AG08395 (cell line): ENCODE measurements at regions not wholly inside any gene's neighbourhood (a gene's known extent, or its start where the extent isn't known, plus 50 kb on each side); places are given as distances from the start of the nearest gene placed in this dataset.

Source experiments
- DNase-seq: peaks from one replicate; pipeline ENCODE4 v3.0.0; 2012; ENCODE audit warnings: mixed read lengths, low spot score

DNA sequence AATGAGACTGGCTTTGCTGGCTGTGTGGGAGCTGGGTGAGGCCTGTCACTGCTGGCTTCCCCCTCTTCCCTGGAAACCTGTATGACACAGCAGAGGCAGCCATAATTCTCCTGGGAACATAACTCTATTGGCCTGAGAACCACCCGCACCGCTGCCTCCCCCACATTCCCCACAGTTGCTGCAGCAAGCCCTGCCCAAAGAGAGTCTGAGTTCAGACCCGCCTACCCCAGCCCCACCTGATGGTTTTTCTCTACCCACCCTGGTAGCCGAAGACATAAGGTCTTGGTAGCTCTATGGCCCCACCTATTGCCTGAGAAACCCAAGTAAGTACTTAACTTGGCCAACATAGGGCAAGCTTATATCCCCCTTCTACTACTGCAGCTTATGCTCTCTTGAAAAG is 174.8 kb downstream of the C11orf91 start:
- no peak for DNase-seq

DNA sequence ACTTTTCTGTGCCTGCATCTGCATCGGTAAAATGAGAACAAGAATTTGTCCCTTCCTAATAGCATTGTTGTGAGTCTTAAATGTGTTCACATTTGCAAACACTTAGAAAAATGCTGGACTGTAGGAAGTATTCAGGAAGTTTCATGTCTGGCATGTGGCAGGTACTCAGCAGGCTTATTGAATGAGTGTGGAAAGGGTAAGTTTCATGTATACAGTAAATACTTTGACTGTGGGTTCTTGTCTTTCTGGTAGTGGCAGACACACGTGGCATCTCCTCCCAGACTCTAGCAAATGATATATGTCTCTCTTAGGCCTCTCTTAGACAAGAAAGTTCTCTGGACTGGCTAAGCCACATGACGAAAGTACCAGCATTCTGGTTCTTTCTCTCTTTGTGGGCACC is 179.2 kb downstream of the C11orf91 start:
- no peak for DNase-seq

GRCh38 chr11:33520112-33520511 is 180.5 kb downstream of the C11orf91 start:
- no peak for DNase-seq

- peak; percentile 33 for DNase-seq
These were observed 185.3 kb downstream of the C11orf91 start for GRCh38 chr11:33515347-33515746.

GRCh38 chr11:33514079-33514925 is 186.3 kb downstream of the C11orf91 start:
- DNase-seq, result no peak

- no peak for DNase-seq
These were observed 191.0 kb downstream of the C11orf91 start for GRCh38 chr11:33509632-33510031.

DNA sequence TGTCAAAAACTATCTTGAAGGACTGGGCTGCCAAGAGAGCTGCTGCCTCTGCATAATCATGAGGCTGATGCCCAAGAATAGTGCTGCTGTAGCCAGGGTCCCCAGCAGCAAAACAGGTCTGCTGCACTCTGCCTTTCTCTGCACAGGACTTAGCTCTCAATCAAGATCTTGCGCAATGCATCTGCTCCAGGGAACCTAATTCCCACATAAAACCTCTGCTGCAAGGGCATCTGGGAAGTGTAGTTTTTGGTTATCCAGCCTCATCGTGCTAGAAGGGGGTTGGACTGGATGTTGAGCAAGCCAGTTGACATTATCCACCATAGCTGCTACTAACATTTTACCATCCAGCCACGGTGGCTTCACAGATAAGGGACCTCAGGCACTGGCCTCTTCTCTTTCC is 192.7 kb downstream of the C11orf91 start:
- peak; percentile 21 for DNase-seq

GRCh38 chr11:33507356-33507755 is 193.3 kb downstream of the C11orf91 start:
- no peak for DNase-seq

- no peak for DNase-seq
These were observed 195.5 kb downstream of the C11orf91 start for GRCh38 chr11:33505093-33505492.

DNA sequence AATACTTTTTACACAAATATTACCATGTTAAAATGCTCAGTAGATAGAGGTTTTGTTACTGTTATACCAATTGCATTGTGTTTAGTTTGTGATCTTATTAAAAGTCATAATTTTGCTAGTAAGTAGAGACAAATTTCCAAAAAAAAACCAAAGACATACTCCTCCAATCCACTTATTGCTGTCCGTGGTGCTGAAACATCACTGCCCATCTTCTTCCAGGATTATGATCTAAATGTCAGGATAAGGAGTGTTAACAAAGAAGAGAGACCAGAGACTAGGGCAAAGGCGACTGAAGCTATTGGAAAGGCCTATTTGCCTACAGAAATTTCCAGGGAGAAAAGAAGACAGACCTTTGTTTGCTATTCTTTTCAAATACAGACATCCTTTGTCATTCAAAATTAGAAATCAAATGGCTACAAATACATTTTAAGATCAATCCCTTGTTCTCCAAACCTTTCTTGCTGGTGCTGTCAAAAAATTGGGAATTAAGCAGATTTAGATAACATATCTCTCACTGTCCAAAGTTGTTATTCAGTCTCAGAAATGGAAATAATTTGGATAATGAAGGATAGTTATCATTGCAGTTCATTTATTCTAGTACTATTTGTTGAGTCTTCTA is 199.7 kb downstream of the C11orf91 start:
- peak; percentile 24 for DNase-seq

DNA sequence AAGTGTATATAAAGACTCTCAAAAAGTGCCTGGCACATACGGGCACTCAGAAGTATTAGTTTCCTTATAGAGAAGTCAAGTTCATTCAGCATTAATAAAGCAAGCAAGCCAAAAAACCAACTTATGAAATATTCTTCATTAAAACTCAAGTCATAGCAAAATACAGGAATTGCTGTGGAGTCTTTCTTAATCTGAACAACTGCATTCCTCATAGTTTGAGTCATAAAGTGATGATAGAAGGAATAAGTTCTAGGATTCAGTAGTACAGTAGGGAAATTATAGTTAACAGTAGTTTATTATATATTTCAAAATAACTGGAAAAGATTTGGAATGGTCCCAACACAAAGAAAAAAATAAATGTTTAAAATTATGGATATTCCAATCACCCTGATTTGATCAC is 200.3 kb downstream of the C11orf91 start:
- no peak for DNase-seq

- no peak for DNase-seq
These were observed 208.0 kb downstream of the C11orf91 start for GRCh38 chr11:33492596-33492995.

DNA sequence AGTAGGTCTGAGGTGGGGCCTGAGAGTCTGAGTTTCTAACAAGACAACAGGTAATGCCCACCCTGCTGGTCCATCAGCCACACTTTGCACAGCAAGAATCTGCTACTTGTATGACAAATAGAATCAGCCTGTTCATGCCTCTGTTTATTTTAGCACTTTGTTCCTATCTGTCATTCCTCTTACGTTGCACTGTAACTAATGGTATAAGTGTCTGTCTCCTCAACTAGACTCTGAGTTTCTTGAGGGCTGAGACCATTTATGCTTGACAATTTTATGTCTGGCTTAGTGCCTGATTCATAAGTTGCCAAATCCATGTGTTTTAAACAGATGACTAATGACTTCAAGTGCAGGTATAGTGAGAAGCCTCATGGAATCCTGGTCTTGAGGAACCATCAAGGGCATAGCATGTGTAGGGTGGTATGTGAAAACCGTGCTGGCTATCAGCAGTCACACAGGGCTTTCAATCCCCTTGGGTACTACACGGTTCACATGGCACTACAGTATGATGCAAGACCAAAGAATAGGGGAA is 209.7 kb downstream of the C11orf91 start:
- DNase-seq, result no peak

DNA sequence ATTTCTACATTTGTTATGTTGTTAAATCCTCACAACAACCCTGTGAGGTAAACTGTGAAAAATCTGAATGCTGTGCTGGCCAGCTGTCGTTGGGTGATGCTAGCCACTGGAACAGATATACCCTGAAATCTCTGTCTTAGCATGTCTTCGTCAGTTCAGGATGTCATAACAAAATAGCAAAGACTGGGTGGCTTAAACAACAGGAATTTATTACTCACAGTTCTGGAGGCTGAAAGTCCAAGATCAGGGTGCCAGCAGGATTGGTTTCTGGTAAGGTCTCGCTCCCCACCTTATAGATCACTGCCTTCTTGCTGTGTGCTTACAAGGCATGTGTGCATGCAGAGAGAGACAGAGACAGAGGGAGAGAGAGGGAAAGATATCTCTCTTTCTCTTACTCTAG is 211.7 kb downstream of the C11orf91 start:
- DNase-seq, result no peak

- DNase-seq, result no peak
These were observed 220.0 kb downstream of the C11orf91 start for GRCh38 chr11:33480626-33481025.

GRCh38 chr11:33479231-33479630 is 221.4 kb downstream of the C11orf91 start:
- DNase-seq, result no peak

GRCh38 chr11:33478111-33478573 is 221.0 kb downstream of the HIPK3 start:
- no peak for DNase-seq

DNA sequence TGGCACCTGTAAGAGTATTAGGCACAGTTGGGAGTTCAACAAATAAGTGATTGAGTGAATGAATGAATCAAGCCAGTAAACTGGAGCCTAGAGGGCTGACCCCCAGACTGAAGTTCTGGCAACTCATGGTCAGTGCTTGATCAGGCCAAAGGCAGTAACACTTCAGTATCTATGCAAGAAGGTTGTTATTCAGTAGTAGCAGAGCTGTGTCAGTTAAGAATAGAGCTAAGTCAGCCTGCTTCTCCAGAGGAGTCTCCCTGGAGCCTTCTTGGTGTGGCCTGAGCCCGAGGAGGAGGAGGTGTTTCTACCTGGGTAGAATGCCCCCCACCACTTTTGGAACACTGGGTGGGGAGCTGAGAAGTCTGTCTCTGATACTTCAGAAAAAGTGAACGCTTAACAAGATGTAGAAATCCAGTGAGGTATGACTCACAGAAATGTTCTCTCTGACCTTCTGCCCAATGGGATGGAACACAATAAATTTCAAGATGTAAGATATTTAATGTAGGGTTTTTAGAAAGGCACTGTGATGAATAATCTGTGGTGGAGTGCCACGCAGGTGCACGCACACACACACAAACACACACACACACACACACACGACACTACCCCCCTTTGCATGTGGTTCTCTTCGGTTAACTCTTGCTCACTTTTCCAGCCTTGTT is 219.9 kb downstream of the HIPK3 start:
- DNase-seq, result peak; percentile 28

- DNase-seq, result peak; percentile 38
These were observed 218.8 kb downstream of the HIPK3 start for GRCh38 chr11:33475993-33476392.

- DNase-seq, result no peak
These were observed 217.7 kb downstream of the HIPK3 start for GRCh38 chr11:33474866-33475265.

DNA sequence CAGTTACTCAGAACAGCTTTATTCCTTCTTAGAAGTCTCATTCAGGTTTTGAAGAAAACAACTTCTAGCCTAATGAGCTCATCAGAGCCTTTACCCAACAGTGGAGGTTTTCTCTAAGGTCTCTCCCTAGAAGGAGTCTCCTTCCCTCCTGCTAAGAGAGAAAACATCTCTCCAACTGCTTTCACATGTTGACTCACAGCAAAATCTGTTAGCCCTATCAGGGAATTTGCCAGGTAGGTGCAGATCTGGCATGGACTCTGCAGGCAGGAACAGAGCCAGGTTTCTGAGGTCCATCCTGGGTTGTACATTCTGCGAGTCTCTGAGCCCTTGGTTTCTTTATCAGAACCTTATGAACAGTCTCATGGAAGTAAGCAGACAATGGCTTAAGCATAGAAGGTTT is 214.4 kb downstream of the HIPK3 start:
- no peak for DNase-seq

- no peak for DNase-seq
These were observed 210.8 kb downstream of the HIPK3 start for GRCh38 chr11:33467966-33468365.

GRCh38 chr11:33463059-33463458 is 205.9 kb downstream of the HIPK3 start:
- no peak for DNase-seq
